ENCODE measurements at regions not wholly inside any gene's neighbourhood (a gene's known extent, or its start where the extent isn't known, plus 50 kb on each side); places are given as distances from the start of the nearest gene placed in this dataset.

DNA sequence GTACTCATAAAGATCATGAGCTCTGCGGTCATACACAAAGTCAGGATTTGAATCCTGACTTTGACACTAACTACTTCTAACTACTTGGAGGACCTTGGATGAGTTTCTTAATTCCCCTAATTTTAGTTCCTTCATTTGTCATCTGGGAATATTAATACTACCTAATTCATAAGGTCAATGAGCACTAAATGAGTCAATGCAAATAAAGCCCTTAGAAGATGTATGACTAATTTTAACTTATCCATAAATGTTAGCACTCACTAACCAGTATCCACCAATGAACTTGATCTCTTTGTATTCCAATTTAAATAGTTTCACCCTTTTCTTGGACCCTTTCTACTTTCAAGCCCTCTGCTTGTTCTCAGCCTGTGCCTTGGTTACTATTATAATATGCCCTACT is 1106.4 kb downstream of the CDH18 start:
- Histone ChIP-seq H3K4me3 (ENCODE audit: low read depth in 1 of 2, low read length in 2 of 2) (no peak overlapping the region), H3K9me3 (ENCODE audit: insufficient read depth, low read length, severe bottlenecking) (no peaks in the 10 kb centered on the region), H3K4me2 (ENCODE audit: insufficient read depth, low read length) (no peak overlapping the region), H3K27ac (ENCODE audit: low read length) (no peak overlapping the region), H3K9ac (ENCODE audit: low read depth, low read length) (no peak overlapping the region), H3K4me1 (ENCODE audit: insufficient read depth, low read length) (no peaks in the 10 kb centered on the region), H3K79me2 (ENCODE audit: insufficient read depth, low read length) (no peaks in the 10 kb centered on the region), H3K27me3 (ENCODE audit: insufficient read depth, low read length, poor library complexity) (no peaks in the 10 kb centered on the region), H2AFZ (ENCODE audit: low read depth, low read length) (no peak overlapping the region), H3K36me3 (ENCODE audit: insufficient read depth, low read length) (no peaks in the 10 kb centered on the region), H4K20me1 (ENCODE audit: insufficient read depth, low read length) (no peaks in the 10 kb centered on the region)
- ATAC-seq (ENCODE audit: insufficient read depth, low read depth) (no peak), DNase-seq (no peak)
- TF ChIP-seq EZH2 (IDR thresholded peaks at IDR 0.05; ENCODE audit: borderline replicate concordance, low read depth, low read length, severe bottlenecking), result no peak
- TF ChIP-seq, protein P1, sequence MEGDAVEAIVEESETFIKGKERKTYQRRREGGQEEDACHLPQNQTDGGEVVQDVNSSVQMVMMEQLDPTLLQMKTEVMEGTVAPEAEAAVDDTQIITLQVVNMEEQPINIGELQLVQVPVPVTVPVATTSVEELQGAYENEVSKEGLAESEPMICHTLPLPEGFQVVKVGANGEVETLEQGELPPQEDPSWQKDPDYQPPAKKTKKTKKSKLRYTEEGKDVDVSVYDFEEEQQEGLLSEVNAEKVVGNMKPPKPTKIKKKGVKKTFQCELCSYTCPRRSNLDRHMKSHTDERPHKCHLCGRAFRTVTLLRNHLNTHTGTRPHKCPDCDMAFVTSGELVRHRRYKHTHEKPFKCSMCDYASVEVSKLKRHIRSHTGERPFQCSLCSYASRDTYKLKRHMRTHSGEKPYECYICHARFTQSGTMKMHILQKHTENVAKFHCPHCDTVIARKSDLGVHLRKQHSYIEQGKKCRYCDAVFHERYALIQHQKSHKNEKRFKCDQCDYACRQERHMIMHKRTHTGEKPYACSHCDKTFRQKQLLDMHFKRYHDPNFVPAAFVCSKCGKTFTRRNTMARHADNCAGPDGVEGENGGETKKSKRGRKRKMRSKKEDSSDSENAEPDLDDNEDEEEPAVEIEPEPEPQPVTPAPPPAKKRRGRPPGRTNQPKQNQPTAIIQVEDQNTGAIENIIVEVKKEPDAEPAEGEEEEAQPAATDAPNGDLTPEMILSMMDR (IDR thresholded peaks at IDR 0.05; ENCODE audit: borderline replicate concordance, extremely low read depth, low read length, poor library complexity, severe bottlenecking), result no peak

GRCh38 chr5:18882154-18882553 is 1105.8 kb downstream of the CDH18 start:
- Histone ChIP-seq H3K9me3 (ENCODE audit: insufficient read depth, low read length, severe bottlenecking) (no peaks in the 10 kb centered on the region), H3K79me2 (ENCODE audit: insufficient read depth, low read length) (no peaks in the 10 kb centered on the region), H3K36me3 (ENCODE audit: insufficient read depth, low read length) (no peaks in the 10 kb centered on the region), H3K27me3 (ENCODE audit: insufficient read depth, low read length, poor library complexity) (no peaks in the 10 kb centered on the region), H3K4me3 (ENCODE audit: low read depth in 1 of 2, low read length in 2 of 2) (no peak overlapping the region), H3K9ac (ENCODE audit: low read depth, low read length) (no peak overlapping the region), H2AFZ (ENCODE audit: low read depth, low read length) (no peak overlapping the region), H3K4me1 (ENCODE audit: insufficient read depth, low read length) (no peaks in the 10 kb centered on the region), H3K27ac (ENCODE audit: low read length) (no peak overlapping the region), H4K20me1 (ENCODE audit: insufficient read depth, low read length) (no peaks in the 10 kb centered on the region), H3K4me2 (ENCODE audit: insufficient read depth, low read length) (no peak overlapping the region)
- DNase-seq, result no peak
- no peak for ATAC-seq (ENCODE audit: insufficient read depth, low read depth)
- TF ChIP-seq, protein P1 (IDR thresholded peaks at IDR 0.05; ENCODE audit: borderline replicate concordance, extremely low read depth, low read length, poor library complexity, severe bottlenecking), result no peak
- TF ChIP-seq EZH2 (IDR thresholded peaks at IDR 0.05; ENCODE audit: borderline replicate concordance, low read depth, low read length, severe bottlenecking), result no peak

GRCh38 chr5:18888821-18889220 is 1099.2 kb downstream of the CDH18 start:
- no peaks in the 10 kb centered on the region for H3K79me2 ChIP-seq (ENCODE audit: insufficient read depth, low read length)
- H3K36me3 ChIP-seq (ENCODE audit: insufficient read depth, low read length), result no peaks in the 10 kb centered on the region
- no peaks in the 10 kb centered on the region for H3K9me3 ChIP-seq (ENCODE audit: insufficient read depth, low read length, severe bottlenecking)
- H3K4me1 ChIP-seq (ENCODE audit: insufficient read depth, low read length), result no peaks in the 10 kb centered on the region
- no peak overlapping the region for H3K4me3 ChIP-seq (ENCODE audit: low read depth in 1 of 2, low read length in 2 of 2)
- no peaks in the 10 kb centered on the region for H3K27me3 ChIP-seq (ENCODE audit: insufficient read depth, low read length, poor library complexity)
- TF ChIP-seq, protein P1 (IDR thresholded peaks at IDR 0.05; ENCODE audit: borderline replicate concordance, extremely low read depth, low read length, poor library complexity, severe bottlenecking), result no peak
- TF ChIP-seq EZH2 (IDR thresholded peaks at IDR 0.05; ENCODE audit: borderline replicate concordance, low read depth, low read length, severe bottlenecking), result no peak
- no peak for DNase-seq
- H3K4me2 ChIP-seq (ENCODE audit: insufficient read depth, low read length), result no peak overlapping the region
- H2AFZ ChIP-seq (ENCODE audit: low read depth, low read length), result no peak overlapping the region
- H3K9ac ChIP-seq (ENCODE audit: low read depth, low read length), result no peak overlapping the region
- no peak overlapping the region for H3K27ac ChIP-seq (ENCODE audit: low read length)
- H4K20me1 ChIP-seq (ENCODE audit: insufficient read depth, low read length), result no peaks in the 10 kb centered on the region
- ATAC-seq (ENCODE audit: insufficient read depth, low read depth), result no peak

- H3K4me2 ChIP-seq (ENCODE audit: insufficient read depth, low read length), result no peak overlapping the region
- H4K20me1 ChIP-seq (ENCODE audit: insufficient read depth, low read length), result no peaks in the 10 kb centered on the region
- no peaks in the 10 kb centered on the region for H3K9me3 ChIP-seq (ENCODE audit: insufficient read depth, low read length, severe bottlenecking)
- H3K9ac ChIP-seq (ENCODE audit: low read depth, low read length), result no peak overlapping the region
- no peak for DNase-seq
- no peaks in the 10 kb centered on the region for H3K4me1 ChIP-seq (ENCODE audit: insufficient read depth, low read length)
- no peak overlapping the region for H3K4me3 ChIP-seq (ENCODE audit: low read depth in 1 of 2, low read length in 2 of 2)
- TF ChIP-seq EZH2 (IDR thresholded peaks at IDR 0.05; ENCODE audit: borderline replicate concordance, low read depth, low read length, severe bottlenecking), result no peak
- TF ChIP-seq, protein P1 (IDR thresholded peaks at IDR 0.05; ENCODE audit: borderline replicate concordance, extremely low read depth, low read length, poor library complexity, severe bottlenecking), result no peak
- no peaks in the 10 kb centered on the region for H3K79me2 ChIP-seq (ENCODE audit: insufficient read depth, low read length)
- no peak overlapping the region for H3K27ac ChIP-seq (ENCODE audit: low read length)
- H3K27me3 ChIP-seq (ENCODE audit: insufficient read depth, low read length, poor library complexity), result no peaks in the 10 kb centered on the region
- H3K36me3 ChIP-seq (ENCODE audit: insufficient read depth, low read length), result no peaks in the 10 kb centered on the region
- ATAC-seq (ENCODE audit: insufficient read depth, low read depth), result no peak
- no peak overlapping the region for H2AFZ ChIP-seq (ENCODE audit: low read depth, low read length)
Observed at GRCh38 chr5:18900644-18901043, 1087.4 kb downstream of the CDH18 start.

All from DND-41 (cell line).